ENCODE measurements at regions not wholly inside any gene's neighbourhood (a gene's known extent, or its start where the extent isn't known, plus 50 kb on each side); places are given as distances from the start of the nearest gene placed in this dataset.

DNA sequence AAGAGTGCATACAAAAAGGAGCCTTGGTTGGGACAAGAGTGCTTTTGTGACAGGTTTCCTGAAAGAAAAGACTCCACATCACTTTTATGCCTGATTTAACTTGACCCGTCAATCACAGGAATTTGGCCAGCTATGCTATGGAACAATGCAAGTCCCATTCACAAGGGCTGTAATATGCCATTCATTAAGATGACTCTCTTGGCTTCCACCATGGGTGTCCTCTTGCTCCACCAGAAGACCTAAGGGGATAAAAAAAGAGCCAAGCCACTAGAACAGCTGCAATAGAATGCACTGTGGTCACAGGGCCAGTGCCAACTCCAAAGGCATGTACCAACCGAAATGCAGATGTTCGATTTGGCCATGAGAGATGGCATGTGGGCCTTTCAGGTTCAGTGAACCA lies 480.1 kb upstream of the MPDZ start:
- H2AFZ ChIP-seq (ENCODE audit: low read length): no peak overlapping the region
- no peak overlapping the region for H3K9ac ChIP-seq (ENCODE audit: extremely low read depth, insufficient read length, low read length)
- no peak overlapping the region for H3K4me2 ChIP-seq (ENCODE audit: insufficient read depth, insufficient read length, low read length)
- no peak overlapping the region for H4K8ac ChIP-seq (replicated peaks; ENCODE audit: insufficient read length, low read depth, low read length)
- no peak overlapping the region for H3K27ac Mint-ChIP-seq
- H3K4me1 Mint-ChIP-seq: peaks cover 0 to 2% of the 10 kb centered on the region in 2 experiments; a peak in 1 of 4 replicates
- no peaks in the 10 kb centered on the region for H4K20me1 ChIP-seq (ENCODE audit: control insufficient read depth, insufficient read depth, insufficient read length)
- no peak overlapping the region for H3K18ac ChIP-seq (ENCODE audit: insufficient read length, low read depth, low read length)
- H3K9me3 ChIP-seq (ENCODE audit: control insufficient read depth, low read depth, low read length): no peaks in the 10 kb centered on the region
- no peak overlapping the region for H3K23ac ChIP-seq (ENCODE audit: insufficient read length, low read depth, low read length)
- H3K79me2 ChIP-seq (ENCODE audit: insufficient read depth, low read length): no peaks in the 10 kb centered on the region
- H4K5ac ChIP-seq (ENCODE audit: insufficient read length, low read depth, low read length): no peak overlapping the region
- no peaks in the 10 kb centered on the region for H3K23me2 ChIP-seq (ENCODE audit: insufficient read length, low read depth, low read length, poor library complexity, severe bottlenecking)
- no peak overlapping the region for H3K4ac ChIP-seq (ENCODE audit: low read depth, low read length)
- H2BK15ac ChIP-seq (ENCODE audit: low read depth, low read length): no peak overlapping the region
- no peak overlapping the region for H3K27ac ChIP-seq (ENCODE audit: insufficient read length, low read depth, low read length)
- H3K4me3 Mint-ChIP-seq: no peak overlapping the region
- no peaks in the 10 kb centered on the region for H3K79me1 ChIP-seq (ENCODE audit: insufficient read depth, low read depth, low read length, poor library complexity, severe bottlenecking)
- no CpG with 5 or more reads among the region's 3 CpGs for WGBS (ENCODE audit: extremely low coverage, insufficient read length, low lambda C conversion rate)
- no peak overlapping the region for H3T11ph ChIP-seq (ENCODE audit: low read length)
- no peak overlapping the region for H2BK12ac ChIP-seq (ENCODE audit: insufficient read length, low read depth, low read length)
- peaks cover 0 to 2% of the 10 kb centered on the region in 2 experiments; a peak in 2 of 5 replicates for H3K9me3 Mint-ChIP-seq
- H2AK5ac ChIP-seq (ENCODE audit: insufficient read length, low read length): no peak overlapping the region
- DNase-seq: no peak
- H2BK5ac ChIP-seq (ENCODE audit: insufficient read length, low read length): no peak overlapping the region
- no peak overlapping the region for H3K56ac ChIP-seq (ENCODE audit: insufficient read length, low read depth, low read length)
- TF ChIP-seq, protein P1, sequence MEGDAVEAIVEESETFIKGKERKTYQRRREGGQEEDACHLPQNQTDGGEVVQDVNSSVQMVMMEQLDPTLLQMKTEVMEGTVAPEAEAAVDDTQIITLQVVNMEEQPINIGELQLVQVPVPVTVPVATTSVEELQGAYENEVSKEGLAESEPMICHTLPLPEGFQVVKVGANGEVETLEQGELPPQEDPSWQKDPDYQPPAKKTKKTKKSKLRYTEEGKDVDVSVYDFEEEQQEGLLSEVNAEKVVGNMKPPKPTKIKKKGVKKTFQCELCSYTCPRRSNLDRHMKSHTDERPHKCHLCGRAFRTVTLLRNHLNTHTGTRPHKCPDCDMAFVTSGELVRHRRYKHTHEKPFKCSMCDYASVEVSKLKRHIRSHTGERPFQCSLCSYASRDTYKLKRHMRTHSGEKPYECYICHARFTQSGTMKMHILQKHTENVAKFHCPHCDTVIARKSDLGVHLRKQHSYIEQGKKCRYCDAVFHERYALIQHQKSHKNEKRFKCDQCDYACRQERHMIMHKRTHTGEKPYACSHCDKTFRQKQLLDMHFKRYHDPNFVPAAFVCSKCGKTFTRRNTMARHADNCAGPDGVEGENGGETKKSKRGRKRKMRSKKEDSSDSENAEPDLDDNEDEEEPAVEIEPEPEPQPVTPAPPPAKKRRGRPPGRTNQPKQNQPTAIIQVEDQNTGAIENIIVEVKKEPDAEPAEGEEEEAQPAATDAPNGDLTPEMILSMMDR (conservative IDR thresholded peaks at IDR 0.05): no peak
- H3K36me3 Mint-ChIP-seq (ENCODE audit: insufficient read depth in 1 of 3, low read depth in 3 of 3): no peaks in the 10 kb centered on the region
- no peak overlapping the region for H4K91ac ChIP-seq (ENCODE audit: insufficient read length, low read depth, low read length)
- no peaks in the 10 kb centered on the region for H3K27me3 ChIP-seq (ENCODE audit: insufficient read depth, low read length)
- no peak overlapping the region for H3K14ac ChIP-seq (ENCODE audit: insufficient read depth, low read length)
- H2BK20ac ChIP-seq (ENCODE audit: low read depth, low read length, poor library complexity, severe bottlenecking): no peak overlapping the region
- no peaks in the 10 kb centered on the region for H3K4me1 ChIP-seq (ENCODE audit: insufficient read depth, low read length)
- H2BK120ac ChIP-seq (ENCODE audit: low read depth, low read length, poor library complexity, severe bottlenecking): no peak overlapping the region
- no peaks in the 10 kb centered on the region; the same call in 1 of the 2 replicates for H3K27me3 Mint-ChIP-seq (ENCODE audit: low read depth)
